ENCODE measurements at regions not wholly inside any gene's neighbourhood (a gene's known extent, or its start where the extent isn't known, plus 50 kb on each side); places are given as distances from the start of the nearest gene placed in this dataset.
"Not testable (repeated sequence)": the region's sequence is repeated elsewhere in the genome, so short reads cannot be mapped to it uniquely, and the experiment has no call there.

DNA sequence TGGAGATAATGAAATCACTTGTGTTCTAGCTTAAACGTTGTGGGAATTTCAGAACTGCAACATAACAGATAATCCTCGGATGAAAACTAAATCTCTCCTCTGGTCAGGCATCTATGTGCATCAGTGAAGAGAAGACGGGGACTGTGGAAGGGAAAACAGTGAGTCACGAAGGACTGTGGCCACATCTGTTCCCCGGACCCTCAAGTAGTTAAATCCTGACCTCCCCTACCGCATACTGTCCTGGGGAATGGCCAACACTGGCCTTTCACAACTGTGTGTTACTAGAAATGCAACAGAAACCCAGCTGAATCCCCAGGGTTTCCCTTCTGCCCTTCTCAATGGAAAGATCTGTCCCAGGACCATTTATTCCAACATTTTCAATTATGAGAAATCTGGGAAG, 124.6 kb upstream of the EFCAB3 start:
- not testable (repeated sequence) for H3K36me3 ChIP-seq (replicated peaks; ENCODE audit: insufficient read depth, low read depth); H3K27ac ChIP-seq; H3K9me3 ChIP-seq (ENCODE audit: low read depth); H3K4me2 ChIP-seq; H2AFZ ChIP-seq; H4K20me1 ChIP-seq (ENCODE audit: insufficient read depth, poor library complexity, severe bottlenecking); H3K4me1 ChIP-seq (ENCODE audit: insufficient read depth); H3K27me3 ChIP-seq; DNase-seq (ENCODE audit: low spot score); H3K4me3 ChIP-seq; H3K9me2 ChIP-seq (replicated peaks; ENCODE audit: insufficient read depth); H3K79me2 ChIP-seq
- WGBS (ENCODE audit: low lambda C conversion rate, missing lambda C conversion rate), result 54% methylated on average over 6 of the region's 6 CpGs

DNA sequence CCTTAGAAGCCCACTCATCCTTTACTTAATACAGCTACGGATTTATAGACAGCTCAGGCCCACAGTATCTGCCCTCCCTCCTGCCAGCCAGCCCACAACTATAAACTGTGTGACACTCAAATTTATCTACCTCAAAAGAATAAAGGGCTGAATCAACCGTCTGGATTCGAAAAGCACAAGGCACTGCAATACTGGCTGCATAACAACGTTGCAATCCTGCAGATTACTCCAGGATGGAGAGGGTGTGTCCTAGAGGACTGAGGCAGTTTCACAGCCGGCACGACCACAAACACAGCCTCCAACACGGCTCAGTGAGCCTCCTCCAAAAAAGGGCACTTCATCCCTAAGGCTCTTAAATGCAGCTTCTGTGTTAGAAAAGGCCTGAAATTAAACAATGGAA, 138.3 kb upstream of the EFCAB3 start:
- not testable (repeated sequence) for H3K4me1 ChIP-seq (ENCODE audit: insufficient read depth); H2AFZ ChIP-seq; H3K27ac ChIP-seq; H3K4me2 ChIP-seq; H3K27me3 ChIP-seq; H4K20me1 ChIP-seq (ENCODE audit: insufficient read depth, poor library complexity, severe bottlenecking); H3K9me3 ChIP-seq (ENCODE audit: low read depth); H3K79me2 ChIP-seq; H3K9me2 ChIP-seq (replicated peaks; ENCODE audit: insufficient read depth); H3K4me3 ChIP-seq; H3K36me3 ChIP-seq (replicated peaks; ENCODE audit: insufficient read depth, low read depth); DNase-seq (ENCODE audit: low spot score)
- 25% methylated on average over 7 of the region's 7 CpGs for WGBS (ENCODE audit: low lambda C conversion rate, missing lambda C conversion rate)

DNA sequence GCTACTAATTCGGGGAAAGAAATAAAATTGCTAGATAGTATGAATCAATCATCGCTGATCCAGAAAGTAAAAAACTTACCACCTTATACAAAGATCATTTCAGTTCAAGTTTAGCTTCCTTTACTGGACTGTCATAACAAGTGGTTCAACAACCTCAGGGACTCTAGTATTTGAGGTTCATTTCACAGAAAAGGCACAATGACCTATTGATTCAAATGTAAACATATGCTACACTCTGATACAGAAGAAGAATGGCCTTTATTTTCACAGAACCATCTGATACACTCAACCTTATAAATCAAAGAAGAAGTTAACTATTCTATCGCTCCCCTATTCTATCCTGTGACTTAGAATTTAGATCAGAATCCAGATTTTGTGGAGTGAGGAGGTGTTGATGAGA, 140.8 kb upstream of the EFCAB3 start:
- 86% methylated on average over 3 of the region's 3 CpGs for WGBS (ENCODE audit: low lambda C conversion rate, missing lambda C conversion rate)
- H3K4me1 ChIP-seq (ENCODE audit: insufficient read depth); H3K9me2 ChIP-seq (replicated peaks; ENCODE audit: insufficient read depth): not testable (repeated sequence)

DNA sequence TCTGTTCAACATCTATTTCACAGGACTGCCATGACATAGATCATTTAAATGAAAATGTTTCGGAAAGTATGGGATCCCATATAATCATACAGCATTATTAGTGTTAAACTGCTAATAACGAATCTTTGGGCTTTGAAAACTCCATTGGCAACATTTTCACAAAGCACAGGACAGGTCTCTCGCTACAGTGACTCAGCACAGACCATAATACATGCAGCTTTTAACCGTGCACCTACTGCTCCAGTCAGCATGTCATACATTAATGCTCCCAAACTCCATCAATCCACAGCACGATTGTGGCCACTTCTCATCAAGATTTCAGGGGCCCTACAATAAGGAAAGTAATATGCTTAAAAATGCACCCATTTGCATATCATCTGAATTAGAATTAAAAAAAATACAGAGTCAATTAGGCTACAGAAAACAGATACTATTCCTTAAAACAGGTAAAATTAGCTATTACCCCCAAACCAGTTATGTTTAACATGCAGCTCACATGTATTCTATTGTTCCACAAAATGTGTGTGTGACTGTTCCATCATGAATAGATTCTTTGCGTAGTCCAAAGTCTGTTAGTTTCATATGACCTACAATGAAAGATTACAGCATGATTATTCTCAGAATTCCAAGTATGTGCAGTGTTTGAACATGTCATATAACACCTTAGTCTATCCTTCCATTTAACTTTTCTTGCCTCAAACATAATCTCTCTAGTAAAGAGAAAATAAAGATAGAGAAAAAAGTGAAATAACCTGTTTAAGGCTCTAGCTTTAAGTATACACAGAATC, 141.6 kb upstream of the EFCAB3 start:
- not testable (repeated sequence) for H3K36me3 ChIP-seq (replicated peaks; ENCODE audit: insufficient read depth, low read depth); H2AFZ ChIP-seq; DNase-seq (ENCODE audit: low spot score); H3K9me3 ChIP-seq (ENCODE audit: low read depth); H3K4me1 ChIP-seq (ENCODE audit: insufficient read depth); H3K4me3 ChIP-seq; H3K79me2 ChIP-seq; H4K20me1 ChIP-seq (ENCODE audit: insufficient read depth, poor library complexity, severe bottlenecking); H3K4me2 ChIP-seq; H3K9me2 ChIP-seq (replicated peaks; ENCODE audit: insufficient read depth); H3K27ac ChIP-seq; H3K27me3 ChIP-seq
- WGBS (ENCODE audit: low lambda C conversion rate, missing lambda C conversion rate), result 79% methylated on average over 6 of the region's 6 CpGs

More for the DNA sequence above, 140.8 kb upstream of the EFCAB3 start:
- H3K27me3 ChIP-seq; H3K9me3 ChIP-seq (ENCODE audit: low read depth); H3K4me3 ChIP-seq; H3K27ac ChIP-seq; DNase-seq (ENCODE audit: low spot score); H4K20me1 ChIP-seq (ENCODE audit: insufficient read depth, poor library complexity, severe bottlenecking); H3K36me3 ChIP-seq (replicated peaks; ENCODE audit: insufficient read depth, low read depth); H3K79me2 ChIP-seq; H2AFZ ChIP-seq; H3K4me2 ChIP-seq: not testable (repeated sequence)

DNA sequence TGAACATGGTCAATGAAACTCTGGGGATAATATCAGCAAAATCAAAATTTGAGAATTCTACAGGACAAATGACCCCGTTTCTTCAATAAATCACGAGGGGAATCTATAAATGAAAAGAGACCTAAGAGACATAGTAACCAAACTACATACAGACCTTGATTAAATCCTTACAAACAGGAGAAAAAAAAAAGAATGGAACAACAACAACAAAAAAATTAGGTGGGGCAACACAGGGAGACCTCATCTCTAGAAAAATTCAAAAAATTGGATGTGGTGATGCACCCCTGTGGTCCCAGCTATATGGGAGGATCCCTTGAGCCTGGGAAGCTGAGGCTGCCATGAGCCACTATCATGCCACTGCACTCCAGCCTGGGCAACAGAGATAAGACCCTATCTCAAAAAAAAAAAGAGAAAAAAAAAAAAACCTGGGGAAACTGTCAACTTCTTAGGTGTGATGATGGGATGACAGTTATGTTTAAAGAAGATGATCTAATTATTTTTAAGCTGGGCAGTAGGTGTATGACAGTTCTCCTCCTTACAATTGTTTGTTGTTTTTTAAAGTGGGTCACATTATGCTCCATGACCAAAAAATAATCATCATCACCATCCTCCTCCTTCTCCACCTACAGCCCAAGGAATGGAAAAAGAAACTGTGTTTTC, 146.4 kb upstream of the EFCAB3 start:
- not testable (repeated sequence) for H3K4me2 ChIP-seq; H3K4me3 ChIP-seq; H4K20me1 ChIP-seq (ENCODE audit: insufficient read depth, poor library complexity, severe bottlenecking); H3K27me3 ChIP-seq; H3K9me3 ChIP-seq (ENCODE audit: low read depth); H3K9me2 ChIP-seq (replicated peaks; ENCODE audit: insufficient read depth); H3K27ac ChIP-seq; H2AFZ ChIP-seq; DNase-seq (ENCODE audit: low spot score); H3K36me3 ChIP-seq (replicated peaks; ENCODE audit: insufficient read depth, low read depth); H3K4me1 ChIP-seq (ENCODE audit: insufficient read depth); H3K79me2 ChIP-seq
- 94% methylated on average over 2 of the region's 2 CpGs for WGBS (ENCODE audit: low lambda C conversion rate, missing lambda C conversion rate)

DNA sequence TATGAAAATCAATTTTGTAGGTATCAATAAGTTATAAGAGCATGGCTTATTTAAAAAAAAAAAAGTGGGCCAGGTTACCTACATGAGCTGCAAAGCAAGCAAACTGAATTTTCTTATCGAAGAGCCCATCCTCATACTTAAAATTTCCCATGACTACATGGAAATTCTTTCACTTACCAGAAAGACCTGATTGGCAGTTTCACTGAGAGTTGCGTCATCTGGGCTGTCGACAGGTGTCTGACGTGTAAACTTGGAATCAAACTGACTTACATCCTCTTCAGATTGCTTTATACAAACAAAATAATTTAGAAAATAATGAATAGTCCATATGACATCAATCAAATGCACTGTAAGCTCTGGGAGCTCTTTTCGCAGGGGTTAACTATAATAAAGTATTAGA, 149.1 kb upstream of the EFCAB3 start:
- not testable (repeated sequence) for H4K20me1 ChIP-seq (ENCODE audit: insufficient read depth, poor library complexity, severe bottlenecking); H3K36me3 ChIP-seq (replicated peaks; ENCODE audit: insufficient read depth, low read depth); H3K9me2 ChIP-seq (replicated peaks; ENCODE audit: insufficient read depth); H3K9me3 ChIP-seq (ENCODE audit: low read depth); H3K27ac ChIP-seq; H3K4me1 ChIP-seq (ENCODE audit: insufficient read depth); H3K27me3 ChIP-seq; H3K4me3 ChIP-seq; H3K79me2 ChIP-seq; H2AFZ ChIP-seq; H3K4me2 ChIP-seq; DNase-seq (ENCODE audit: low spot score)
- WGBS (ENCODE audit: low lambda C conversion rate, missing lambda C conversion rate), result 78% methylated on average over 5 of the region's 5 CpGs

Measured in hepatocyte (in vitro differentiated cells).